Activated CD4-positive, alpha-beta T cell treated with anti-CD3 and anti-CD28 coated beads for 36 hours (primary cell): ENCODE measurements at regions not wholly inside any gene's neighbourhood (a gene's known extent, or its start where the extent isn't known, plus 50 kb on each side); places are given as distances from the start of the nearest gene placed in this dataset.

Experiments
- ATAC-seq: fragments of 200-7000 bp; cut with Tn5 transposase; one replicate; pipeline ENCODE4 v1.10.0; 2021; ENCODE audit warnings: mild to moderate bottlenecking, moderate library complexity
- CTCF ChIA-PET: fragments of 350-600 bp; sonication (Branson Sonifier 250); formaldehyde crosslinking; loops from one replicate; lab custom pipeline; 2021; ENCODE audit warnings: antibody characterized with exemption; lab: Charles Lee
- POLR2A ChIA-PET: fragments of 350-600 bp; sonication (Branson Sonifier 250); formaldehyde crosslinking; loops from one replicate; lab custom pipeline; 2021; ENCODE audit warnings: antibody characterized with exemption, inconsistent platforms; lab: Charles Lee
- DNase-seq: peaks from one replicate; pipeline ENCODE4 v3.0.0-alpha.2; 2020
- H3K27ac Mint-ChIP-seq: one replicate; pipeline ENCODE4 v1.8.0; 2021; ENCODE audit warnings: mixed read lengths
- H3K27me3 Mint-ChIP-seq: one replicate; pipeline ENCODE4 v1.8.0; 2021; ENCODE audit warnings: mixed read lengths
- H3K36me3 Mint-ChIP-seq: one replicate; pipeline ENCODE4 v1.8.0; 2021; ENCODE audit warnings: low read depth, mixed read lengths
- H3K4me1 Mint-ChIP-seq: one replicate; pipeline ENCODE4 v1.8.0; 2021; ENCODE audit warnings: mixed read lengths
- H3K4me3 Mint-ChIP-seq: one replicate; pipeline ENCODE4 v1.8.0; 2021; ENCODE audit warnings: mild to moderate bottlenecking, moderate library complexity, mixed read lengths
- H3K9me3 Mint-ChIP-seq: one replicate; pipeline ENCODE4 v1.8.0; 2021; ENCODE audit warnings: low read depth, mixed read lengths
- intact Hi-C, 2 experiments: fragments of 100-400 bp; cut with DNase I in 1 of 2; cut with micrococcal nuclease in 1 of 2; formaldehyde crosslinking; loops; one replicate each; pipeline versions ENCODE4 v1.14.2 to v1.15.1; 2022 to 2024; cut with DNase I, micrococcal nuclease

DNA sequence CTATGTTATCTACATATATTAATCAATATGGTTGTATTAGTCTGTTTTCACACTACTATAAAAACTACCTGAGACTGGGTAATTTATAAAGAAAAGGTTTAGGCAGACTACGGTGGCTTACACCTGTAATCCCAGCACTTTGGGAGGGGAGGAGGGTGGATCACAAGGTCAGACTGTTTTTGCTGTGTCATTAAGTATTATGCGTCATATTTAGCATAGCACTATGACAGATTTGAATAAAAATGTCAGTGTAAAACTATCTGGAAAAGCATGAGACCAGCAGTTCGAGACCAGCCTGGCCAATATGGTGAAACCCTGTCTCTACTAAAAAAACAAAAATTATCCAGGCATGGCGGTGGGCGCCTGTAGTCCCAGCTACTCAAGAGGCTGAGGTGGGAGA lies 209.7 kb upstream of the ARHGAP24 start:
- Mint-ChIP-seq H3K27ac (no peak overlapping the region), H3K36me3 (no peaks in the 10 kb centered on the region), H3K9me3 (peaks cover 3% of the 10 kb centered on the region), H3K4me3 (no peak overlapping the region), H3K4me1 (no peaks in the 10 kb centered on the region), H3K27me3 (no peaks in the 10 kb centered on the region)
- intact Hi-C loops = no loop called here
- DNase-seq = no peak
- CTCF ChIA-PET = interaction anchor here (0.6 kb wide), 1 partner anchor 138 kb away, joined by 3 read pairs; no protein-coding TSS in a partner anchor
- no peak for ATAC-seq
- POLR2A ChIA-PET = no interaction called here

- CTCF ChIA-PET = interaction anchor here (0.6 kb wide), 1 partner anchor 120 kb away, joined by 4 read pairs; no protein-coding TSS in a partner anchor
- ATAC-seq (no peak), DNase-seq (no peak)
- H3K36me3 Mint-ChIP-seq = no peaks in the 10 kb centered on the region
- H3K4me1 Mint-ChIP-seq = no peaks in the 10 kb centered on the region
- no peak overlapping the region for H3K4me3 Mint-ChIP-seq
- H3K27me3 Mint-ChIP-seq = no peaks in the 10 kb centered on the region
- no peaks in the 10 kb centered on the region for H3K9me3 Mint-ChIP-seq
- no peak overlapping the region for H3K27ac Mint-ChIP-seq
- intact Hi-C loops = no loop called here
- POLR2A ChIA-PET = no interaction called here
Observed at GRCh38 chr4:85268188-85268587, 206.8 kb upstream of the ARHGAP24 start.

DNA sequence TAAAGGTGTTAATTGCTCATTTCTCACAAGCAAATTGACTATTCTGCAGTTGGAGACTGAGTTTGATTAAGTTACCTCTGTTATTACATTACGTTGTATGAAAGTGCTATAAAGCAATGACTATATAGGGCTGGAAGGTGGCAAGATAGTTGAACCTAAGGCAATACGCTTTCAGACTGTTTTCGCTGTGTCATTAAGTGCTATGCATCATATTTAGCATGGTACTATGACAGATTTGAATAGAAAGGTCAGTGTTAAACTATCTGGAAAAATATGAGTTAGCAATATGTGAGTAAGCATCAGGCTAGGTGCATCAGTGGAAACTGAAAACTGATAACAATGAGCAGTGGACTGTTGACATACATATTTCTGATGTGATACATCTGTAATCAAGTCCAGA lies 206.0 kb upstream of the ARHGAP24 start:
- intact Hi-C loops = no loop called here
- CTCF ChIA-PET = no interaction called here
- ATAC-seq (no peak), DNase-seq (no peak)
- H3K27me3 Mint-ChIP-seq = no peaks in the 10 kb centered on the region
- H3K4me1 Mint-ChIP-seq = no peaks in the 10 kb centered on the region
- H3K9me3 Mint-ChIP-seq = peaks cover under 1% of the 10 kb centered on the region
- POLR2A ChIA-PET = no interaction called here
- H3K36me3 Mint-ChIP-seq = no peaks in the 10 kb centered on the region
- H3K4me3 Mint-ChIP-seq = no peak overlapping the region
- H3K27ac Mint-ChIP-seq = no peak overlapping the region

GRCh38 chr4:85274955-85275354 lies 200.0 kb upstream of the ARHGAP24 start:
- Mint-ChIP-seq H3K27ac (no peak overlapping the region), H3K36me3 (no peaks in the 10 kb centered on the region), H3K27me3 (no peaks in the 10 kb centered on the region), H3K9me3 (peaks cover 4% of the 10 kb centered on the region), H3K4me1 (no peaks in the 10 kb centered on the region), H3K4me3 (no peak overlapping the region)
- ChIA-PET CTCF (interaction anchor here (0.6 kb wide), 1 partner anchor 68 kb away, joined by 3 read pairs; no protein-coding TSS in a partner anchor), POLR2A (no interaction called here)
- intact Hi-C loops = no loop called here
- DNase-seq = no peak
- no peak for ATAC-seq

DNA sequence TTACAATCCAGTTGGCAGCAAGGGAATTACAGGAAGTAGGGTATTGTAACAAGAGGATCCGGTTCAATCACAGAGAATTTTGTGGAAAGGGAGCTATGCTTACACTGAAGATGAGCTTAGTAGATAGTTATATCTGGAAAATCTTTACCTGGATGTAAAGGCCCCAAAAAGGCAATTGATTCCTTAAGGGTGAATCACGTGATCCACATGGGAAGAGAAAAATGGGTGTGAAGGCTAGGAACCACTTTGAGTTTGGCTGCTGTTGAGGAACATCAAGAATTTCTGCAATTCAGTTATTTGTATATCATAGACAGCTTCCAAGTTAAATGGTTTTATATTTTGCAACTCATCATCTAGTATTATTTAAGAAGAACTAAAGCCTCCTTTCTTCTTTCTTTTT lies 194.0 kb upstream of the ARHGAP24 start:
- intact Hi-C loops = no loop called here
- no peak overlapping the region for H3K27ac Mint-ChIP-seq
- CTCF ChIA-PET = no interaction called here

DNA sequence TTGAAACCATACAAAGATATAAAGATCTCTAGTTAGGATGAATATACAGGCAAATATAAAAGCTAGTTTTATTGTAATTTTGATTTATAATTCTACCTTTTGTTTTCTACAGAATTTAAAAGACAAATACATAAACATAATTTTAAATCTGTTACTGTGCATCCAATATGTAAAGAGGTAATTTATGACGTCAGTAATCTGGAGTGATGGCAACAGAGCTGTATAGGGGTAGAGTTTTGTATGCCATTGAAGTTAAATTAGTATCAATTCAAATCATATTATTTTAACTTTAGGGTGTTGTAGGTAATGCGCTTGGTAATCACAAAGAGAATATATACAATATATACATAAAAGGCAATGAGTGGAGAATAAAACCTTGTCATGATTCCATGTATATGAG lies 183.7 kb upstream of the ARHGAP24 start:
- Mint-ChIP-seq H3K27ac (no peak overlapping the region), H3K4me1 (no peaks in the 10 kb centered on the region), H3K9me3 (peaks cover 10% of the 10 kb centered on the region), H3K27me3 (no peaks in the 10 kb centered on the region), H3K4me3 (no peak overlapping the region), H3K36me3 (no peaks in the 10 kb centered on the region)
- no peak for DNase-seq
- CTCF ChIA-PET = no interaction called here
- no peak for ATAC-seq
- POLR2A ChIA-PET = no interaction called here
- intact Hi-C loops = no loop called here

More for the DNA sequence above, 194.0 kb upstream of the ARHGAP24 start:
- no peaks in the 10 kb centered on the region for H3K4me1 Mint-ChIP-seq
- no peaks in the 10 kb centered on the region for H3K36me3 Mint-ChIP-seq
- no peak for DNase-seq
- no peak for ATAC-seq
- H3K27me3 Mint-ChIP-seq = no peaks in the 10 kb centered on the region
- H3K4me3 Mint-ChIP-seq = no peak overlapping the region
- no peaks in the 10 kb centered on the region for H3K9me3 Mint-ChIP-seq
- POLR2A ChIA-PET = no interaction called here

- CTCF ChIA-PET = no interaction called here
- H3K36me3 Mint-ChIP-seq = no peaks in the 10 kb centered on the region
- H3K9me3 Mint-ChIP-seq = peaks cover 3% of the 10 kb centered on the region
- H3K27me3 Mint-ChIP-seq = no peaks in the 10 kb centered on the region
- POLR2A ChIA-PET = no interaction called here
- ATAC-seq = no peak
- no peak overlapping the region for H3K4me3 Mint-ChIP-seq
- intact Hi-C loops = no loop called here
- no peak for DNase-seq
- H3K27ac Mint-ChIP-seq = no peak overlapping the region
- H3K4me1 Mint-ChIP-seq = no peaks in the 10 kb centered on the region
Observed at GRCh38 chr4:85298037-85298436, 176.9 kb upstream of the ARHGAP24 start.

DNA sequence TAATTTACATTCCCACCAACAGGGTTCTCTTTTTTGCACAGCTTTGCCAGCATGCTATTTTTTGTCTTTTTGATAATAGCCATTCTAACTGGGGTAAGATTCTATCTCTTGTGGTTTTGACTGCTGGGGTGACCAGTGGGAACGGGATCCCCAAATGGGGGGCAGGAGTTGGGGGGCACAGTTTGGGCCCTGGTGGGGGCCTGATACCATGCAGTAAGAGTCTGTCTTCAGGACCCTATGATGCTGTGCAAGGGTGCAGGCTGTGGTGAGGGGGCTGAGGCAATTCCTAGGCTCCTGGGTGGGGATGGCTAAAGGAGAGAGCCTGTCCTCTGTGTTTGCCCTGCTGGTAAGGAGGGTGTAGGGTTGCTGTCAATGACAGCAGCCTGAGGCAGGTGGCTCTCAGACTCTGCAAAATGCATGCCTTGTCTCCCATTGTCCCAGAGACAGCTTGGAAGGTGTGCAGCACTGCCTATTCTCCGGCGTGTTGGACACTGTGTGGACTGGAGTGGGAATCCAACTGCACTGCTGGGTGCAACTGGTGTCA lies 172.7 kb upstream of the ARHGAP24 start:
- Mint-ChIP-seq H3K27ac (no peak overlapping the region), H3K4me3 (no peak overlapping the region), H3K27me3 (no peaks in the 10 kb centered on the region), H3K9me3 (no peaks in the 10 kb centered on the region), H3K4me1 (no peaks in the 10 kb centered on the region), H3K36me3 (no peaks in the 10 kb centered on the region)
- CTCF ChIA-PET = no interaction called here
- DNase-seq (no peak), ATAC-seq (no peak)
- POLR2A ChIA-PET = no interaction called here
- intact Hi-C loops = no loop called here

DNA sequence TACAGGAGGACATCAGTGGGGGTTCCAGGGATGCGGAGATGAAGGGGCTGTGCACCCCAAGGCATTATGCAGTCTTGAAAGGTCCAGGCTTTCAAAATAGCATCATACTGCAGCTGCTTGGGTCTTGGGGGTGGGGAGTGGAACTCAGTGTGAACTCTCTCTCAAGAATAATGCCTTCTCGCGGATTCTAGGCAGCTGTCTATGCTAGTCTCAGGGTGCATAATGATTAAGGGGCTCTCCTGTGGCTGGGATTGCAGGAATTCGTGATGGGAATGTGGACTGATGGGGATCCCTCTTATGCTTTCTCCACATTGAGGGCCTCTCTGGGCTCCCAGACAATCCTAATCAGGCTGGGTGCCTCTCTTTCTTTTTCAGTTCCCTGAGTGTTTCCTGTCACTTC lies 172.2 kb upstream of the ARHGAP24 start:
- no peak for ATAC-seq
- CTCF ChIA-PET = no interaction called here
- Mint-ChIP-seq H3K4me1 (no peaks in the 10 kb centered on the region), H3K27me3 (no peaks in the 10 kb centered on the region), H3K27ac (no peak overlapping the region), H3K36me3 (no peaks in the 10 kb centered on the region), H3K9me3 (no peaks in the 10 kb centered on the region), H3K4me3 (no peak overlapping the region)
- POLR2A ChIA-PET = no interaction called here
- intact Hi-C loops = no loop called here
- no peak for DNase-seq

- intact Hi-C loops = no loop called here
- no peak for ATAC-seq
- H3K4me3 Mint-ChIP-seq = no peak overlapping the region
- DNase-seq = no peak
- H3K36me3 Mint-ChIP-seq = no peaks in the 10 kb centered on the region
- no peak overlapping the region for H3K27ac Mint-ChIP-seq
- no peaks in the 10 kb centered on the region for H3K4me1 Mint-ChIP-seq
- POLR2A ChIA-PET = no interaction called here
- H3K27me3 Mint-ChIP-seq = no peaks in the 10 kb centered on the region
- H3K9me3 Mint-ChIP-seq = peaks cover 11% of the 10 kb centered on the region
- CTCF ChIA-PET = no interaction called here
Observed at GRCh38 chr4:85318415-85318814, 156.5 kb upstream of the ARHGAP24 start.

DNA sequence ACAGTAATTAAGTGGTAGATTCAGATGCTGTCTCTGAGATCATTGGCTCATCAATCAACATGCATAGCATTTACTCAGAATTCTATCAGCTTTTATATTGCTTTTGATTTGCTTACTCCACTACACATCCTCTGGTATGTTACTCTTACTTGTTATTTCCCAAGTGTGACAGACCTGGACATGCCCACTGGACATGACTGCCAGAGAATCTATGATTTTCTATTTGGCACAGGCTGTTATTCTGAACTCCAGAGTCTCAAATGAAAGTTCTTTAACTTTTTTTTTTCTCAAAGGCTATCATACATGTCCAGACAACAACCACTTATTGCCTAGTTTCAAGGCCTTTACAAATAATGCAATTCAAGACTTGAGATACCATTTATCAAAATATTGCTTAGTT lies 116.1 kb upstream of the ARHGAP24 start:
- H3K9me3 Mint-ChIP-seq = peaks cover 4% of the 10 kb centered on the region
- CTCF ChIA-PET = no interaction called here
- H3K36me3 Mint-ChIP-seq = no peaks in the 10 kb centered on the region
- ATAC-seq (no peak), DNase-seq (no peak)
- no peaks in the 10 kb centered on the region for H3K4me1 Mint-ChIP-seq
- POLR2A ChIA-PET = no interaction called here
- intact Hi-C loops = no loop called here
- H3K27ac Mint-ChIP-seq = no peak overlapping the region
- H3K4me3 Mint-ChIP-seq = no peak overlapping the region
- H3K27me3 Mint-ChIP-seq = no peaks in the 10 kb centered on the region

DNA sequence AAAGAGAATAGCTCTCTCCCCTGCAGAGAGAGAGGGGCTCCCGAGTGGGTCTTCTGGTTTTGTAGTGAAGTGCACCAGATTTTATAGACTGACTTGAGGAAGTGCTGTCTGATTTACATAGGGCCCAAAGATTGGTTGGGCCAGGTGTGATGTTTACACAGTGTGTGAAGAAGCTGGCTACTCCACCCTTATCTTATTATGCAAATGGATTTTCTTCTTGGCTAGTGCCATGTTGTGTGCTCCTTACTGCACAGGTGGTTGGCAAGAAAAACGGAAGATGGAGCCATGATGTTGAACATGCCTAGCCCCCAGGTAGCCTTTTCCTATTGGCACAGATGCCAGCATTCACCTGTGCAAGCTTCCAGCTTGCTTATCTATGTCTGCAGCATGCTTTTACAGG lies 112.4 kb upstream of the ARHGAP24 start:
- Mint-ChIP-seq H3K27me3 (no peaks in the 10 kb centered on the region), H3K9me3 (no peaks in the 10 kb centered on the region), H3K4me3 (no peak overlapping the region), H3K36me3 (no peaks in the 10 kb centered on the region), H3K4me1 (no peaks in the 10 kb centered on the region), H3K27ac (no peak overlapping the region)
- CTCF ChIA-PET = no interaction called here
- ATAC-seq = no peak
- POLR2A ChIA-PET = no interaction called here
- intact Hi-C loops = no loop called here
- no peak for DNase-seq
